Nephron (organoid): ENCODE measurements at regions not wholly inside any gene's neighbourhood (a gene's known extent, or its start where the extent isn't known, plus 50 kb on each side); places are given as distances from the start of the nearest gene placed in this dataset.

Experiments
- H3K27ac Mint-ChIP-seq, 3 experiments: 2 replicates each; pipeline ENCODE4 v1.8.0; 2020; ENCODE audit warnings: mixed read lengths in 3 of 3, mild to moderate bottlenecking in 2 of 3, moderate library complexity in 1 of 3
- H3K27me3 Mint-ChIP-seq: 2 replicates; pipeline ENCODE4 v1.8.0; 2021; ENCODE audit warnings: low read depth, mild to moderate bottlenecking, moderate library complexity, mixed read lengths
- H3K36me3 Mint-ChIP-seq: 2 replicates; pipeline ENCODE4 v1.8.0; 2020; ENCODE audit warnings: low read depth, mixed read lengths
- H3K4me1 Mint-ChIP-seq: 2 replicates; pipeline ENCODE4 v1.8.0; 2020; ENCODE audit warnings: mixed read lengths
- H3K4me3 Mint-ChIP-seq, 3 experiments: 2 replicates each; pipeline ENCODE4 v1.8.0; 2020; ENCODE audit warnings: mild to moderate bottlenecking in 3 of 3, mixed read lengths in 3 of 3, moderate library complexity in 2 of 3
- H3K9me3 Mint-ChIP-seq: 2 replicates; pipeline ENCODE4 v1.8.0; 2020; ENCODE audit warnings: mixed read lengths
- CTCF ChIP-seq, 3 experiments: fragments of 200-600 bp; sonication (generic); IDR thresholded peaks; one replicate each; pipeline ENCODE4 v1.5.0; 2021; ENCODE audit warnings: antibody characterized with exemption in 3 of 3; ENCODE audit not compliant: unreplicated experiment in 3 of 3

- H3K27me3 Mint-ChIP-seq, result no peaks in the 10 kb centered on the region
- no peaks in the 10 kb centered on the region for H3K36me3 Mint-ChIP-seq
- H3K27ac Mint-ChIP-seq, result peak overlapping the region in 2 of 3 experiments; percentile 53 to 58
Measured at GRCh38 chr20:17819395-17820093, 119.8 kb downstream of the BANF2 start.

GRCh38 chr20:17818187-17818586, 118.4 kb downstream of the BANF2 start:
- H3K27ac Mint-ChIP-seq, result peak overlapping the region in 1 of 3 experiments; percentile 61
- no peak for TF ChIP-seq CTCF (IDR thresholded peaks at IDR 0.05; ENCODE audit: unreplicated experiment in 3 of 3)
- no peak overlapping the region for H3K4me3 Mint-ChIP-seq
- no peaks in the 10 kb centered on the region for H3K9me3 Mint-ChIP-seq
- H3K4me1 Mint-ChIP-seq, result peaks cover 28% of the 10 kb centered on the region
- no peaks in the 10 kb centered on the region for H3K27me3 Mint-ChIP-seq
- no peaks in the 10 kb centered on the region for H3K36me3 Mint-ChIP-seq

More at GRCh38 chr20:17819395-17820093, 119.8 kb downstream of the BANF2 start:
- Mint-ChIP-seq H3K4me3 (no peak overlapping the region), H3K9me3 (no peaks in the 10 kb centered on the region), H3K4me1 (peaks cover 36% of the 10 kb centered on the region)
- no peak for TF ChIP-seq CTCF (IDR thresholded peaks at IDR 0.05; ENCODE audit: unreplicated experiment in 3 of 3)

DNA sequence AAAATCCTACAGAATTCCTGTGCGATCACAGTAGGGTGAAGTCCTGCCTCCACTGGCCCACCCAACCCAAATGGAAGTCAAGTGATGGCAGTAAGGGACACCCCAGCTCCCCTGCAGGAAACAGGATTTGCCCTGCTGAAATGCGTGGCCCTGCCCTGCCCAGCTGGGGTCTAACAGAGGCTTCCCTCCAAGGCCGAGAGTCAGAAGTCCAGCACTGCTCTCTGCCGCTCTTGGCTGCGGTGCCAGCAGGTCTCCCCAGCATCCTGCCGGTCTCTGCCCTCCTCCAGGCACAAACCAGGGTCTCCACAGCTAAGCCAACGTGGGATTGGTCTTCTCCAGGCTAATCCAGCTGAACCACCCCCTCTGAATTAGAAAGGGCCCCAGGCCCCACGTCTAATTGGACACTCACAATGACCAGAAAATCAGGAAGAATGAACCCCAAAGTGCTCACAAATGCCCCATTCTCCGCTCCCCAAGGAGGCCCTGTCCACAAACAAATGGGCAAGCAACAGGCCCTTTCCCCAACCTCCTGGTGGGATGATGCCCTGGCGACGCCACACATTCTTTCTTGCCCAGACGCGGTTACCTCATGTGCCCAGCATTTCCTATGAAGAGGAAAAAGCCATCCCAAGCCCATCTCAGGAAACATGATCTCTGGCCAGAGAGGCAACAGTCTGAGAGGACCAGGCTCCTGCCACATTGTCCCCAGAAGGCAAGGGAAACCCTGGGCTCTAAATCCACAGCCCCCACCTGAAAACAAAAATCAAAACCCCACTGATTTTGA, 117.2 kb downstream of the BANF2 start:
- H3K4me1 Mint-ChIP-seq, result peaks cover 21% of the 10 kb centered on the region
- H3K27me3 Mint-ChIP-seq, result no peaks in the 10 kb centered on the region
- H3K4me3 Mint-ChIP-seq, result no peak overlapping the region
- no peaks in the 10 kb centered on the region for H3K36me3 Mint-ChIP-seq
- peak overlapping the region in 2 of 3 experiments; percentile 43 to 59 for H3K27ac Mint-ChIP-seq
- no peak for TF ChIP-seq CTCF (IDR thresholded peaks at IDR 0.05; ENCODE audit: unreplicated experiment in 3 of 3)
- H3K9me3 Mint-ChIP-seq, result no peaks in the 10 kb centered on the region

DNA sequence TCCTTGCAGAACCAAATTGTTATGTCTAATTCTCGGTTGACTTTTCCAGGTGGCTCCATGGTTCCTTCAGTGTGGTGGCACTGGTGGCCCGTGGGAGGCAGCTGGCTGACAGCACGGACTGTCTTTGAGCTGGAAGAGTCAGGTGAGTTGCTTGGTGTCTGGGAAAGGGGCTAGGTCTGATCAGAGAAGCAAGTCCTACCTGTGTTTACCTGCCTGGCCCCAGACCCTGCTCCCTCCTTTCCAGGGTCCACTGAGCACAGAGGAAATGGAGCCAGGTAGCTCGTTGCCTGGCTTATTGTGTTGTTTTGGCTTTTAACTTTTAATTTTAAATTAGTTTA, 111.8 kb downstream of the BANF2 start:
- H3K9me3 Mint-ChIP-seq, result no peaks in the 10 kb centered on the region
- H3K4me1 Mint-ChIP-seq, result peaks cover 52% of the 10 kb centered on the region
- no peak overlapping the region for H3K4me3 Mint-ChIP-seq
- H3K27me3 Mint-ChIP-seq, result no peaks in the 10 kb centered on the region
- no peaks in the 10 kb centered on the region for H3K36me3 Mint-ChIP-seq
- H3K27ac Mint-ChIP-seq, result peak overlapping the region in 1 of 3 experiments; percentile 97
- TF ChIP-seq CTCF (IDR thresholded peaks at IDR 0.05; ENCODE audit: unreplicated experiment in 3 of 3), result no peak

- peak overlapping the region; percentile 97 to 98 (median 98) for H3K27ac Mint-ChIP-seq
Measured at GRCh38 chr20:17810847-17811627, 111.3 kb downstream of the BANF2 start.

More at GRCh38 chr20:17810847-17811627, 111.3 kb downstream of the BANF2 start:
- Mint-ChIP-seq H3K9me3 (no peaks in the 10 kb centered on the region), H3K36me3 (no peaks in the 10 kb centered on the region), H3K27me3 (no peaks in the 10 kb centered on the region), H3K4me1 (peaks cover 57% of the 10 kb centered on the region), H3K4me3 (no peak overlapping the region)
- no peak for TF ChIP-seq CTCF (IDR thresholded peaks at IDR 0.05; ENCODE audit: unreplicated experiment in 3 of 3)
